Spinal cord (tissue), 9 donors: ENCODE measurements at regions not wholly inside any gene's neighbourhood (a gene's known extent, or its start where the extent isn't known, plus 50 kb on each side); places are given as distances from the start of the nearest gene placed in this dataset.
"Not testable (repeated sequence)": the region's sequence is repeated elsewhere in the genome, so short reads cannot be mapped to it uniquely, and the experiment has no call there.

Source experiments
- DNase-seq, 6 donors: peaks; one replicate each; pipeline versions ENCODE4 v3.0.0 to v3.0.0-alpha.2; 2013 to 2015; ENCODE audit warnings: low spot score in 6 of 6, low read depth in 4 of 6
- H3K27ac ChIP-seq: one replicate; pipeline ENCODE4 v1.5.1; 2013; ENCODE audit warnings: low read depth, low read length, control low read depth
- H3K27me3 ChIP-seq: one replicate; pipeline ENCODE4 v1.6.1; 2013; ENCODE audit warnings: low read length; ENCODE audit not compliant: control insufficient read depth, insufficient read depth
- H3K36me3 ChIP-seq: one replicate; pipeline ENCODE4 v1.6.1; 2013; ENCODE audit warnings: low read length; ENCODE audit not compliant: control insufficient read depth, insufficient read depth
- H3K4me1 ChIP-seq: one replicate; pipeline ENCODE4 v1.6.1; 2013; ENCODE audit warnings: low read length; ENCODE audit not compliant: control insufficient read depth, insufficient read depth
- H3K4me3 ChIP-seq: one replicate; pipeline ENCODE4 v1.5.1; 2013; ENCODE audit warnings: low read depth, low read length, control low read depth
- H3K9me3 ChIP-seq: one replicate; pipeline ENCODE4 v1.6.1; 2013; ENCODE audit warnings: low read length; ENCODE audit not compliant: control insufficient read depth, insufficient read depth
- WGBS: methylation state at CpG from one replicate; pipeline ENCODE4 v1.1.5; 2013; ENCODE audit warnings: missing lambda C conversion rate; ENCODE audit not compliant: insufficient coverage; 5-methylcytosine and 5-hydroxymethylcytosine counted together
- donor health status: healthy.

DNA sequence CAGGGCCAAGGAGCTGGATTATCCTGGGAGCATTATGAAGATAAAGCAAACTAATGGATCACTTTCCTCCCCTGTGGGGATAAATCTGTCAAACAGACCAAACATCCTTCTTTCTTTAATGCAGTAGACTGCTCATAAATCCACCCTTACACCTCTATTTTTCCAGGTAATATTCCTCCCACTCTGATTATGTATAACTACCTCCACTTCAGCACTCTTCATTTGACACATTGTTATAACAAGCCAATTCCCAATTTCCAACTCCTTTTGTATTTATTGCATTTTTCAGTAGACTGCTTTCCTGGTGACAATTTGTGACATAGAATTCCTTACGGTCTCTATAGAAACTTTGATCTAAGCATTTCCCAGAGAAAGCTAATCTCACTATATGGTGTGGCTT lies 115.0 kb upstream of the PRKG2 start:
- Histone ChIP-seq H3K4me1 (no peaks in the 10 kb centered on the region), H3K9me3 (no peaks in the 10 kb centered on the region), H3K36me3 (no peaks in the 10 kb centered on the region), H3K4me3 (no peak overlapping the region), H3K27ac (no peak overlapping the region), H3K27me3 (no peaks in the 10 kb centered on the region)
- WGBS = no CpG with 5 or more reads among the region's 1 CpG
- no peak for DNase-seq

DNA sequence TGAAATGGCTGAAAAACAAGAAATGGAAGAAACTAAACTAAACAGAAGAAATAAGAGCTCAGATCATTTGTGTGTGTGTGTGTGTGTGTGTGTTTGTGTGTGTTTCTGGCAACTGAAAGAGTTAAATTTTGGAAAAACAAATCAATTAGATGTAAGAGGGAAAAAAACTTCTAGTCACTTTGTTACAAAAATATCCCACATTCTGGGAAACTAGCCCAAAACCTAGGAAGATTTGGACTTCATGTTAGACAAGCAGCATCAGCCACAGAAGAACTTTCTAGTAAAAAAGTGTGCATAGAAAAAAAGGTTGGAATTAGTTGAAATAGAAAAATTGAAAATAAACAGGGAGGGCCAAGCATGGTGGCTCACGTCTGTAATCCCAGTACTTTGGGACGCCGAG lies 111.6 kb upstream of the PRKG2 start:
- H3K4me1 ChIP-seq = no peaks in the 10 kb centered on the region
- no peaks in the 10 kb centered on the region for H3K27me3 ChIP-seq
- no peak for DNase-seq
- no peaks in the 10 kb centered on the region for H3K9me3 ChIP-seq
- H3K27ac ChIP-seq = no peak overlapping the region
- H3K36me3 ChIP-seq = no peaks in the 10 kb centered on the region
- H3K4me3 ChIP-seq = no peak overlapping the region
- WGBS = 100% methylated on average over 1 of the region's 3 CpGs

DNA sequence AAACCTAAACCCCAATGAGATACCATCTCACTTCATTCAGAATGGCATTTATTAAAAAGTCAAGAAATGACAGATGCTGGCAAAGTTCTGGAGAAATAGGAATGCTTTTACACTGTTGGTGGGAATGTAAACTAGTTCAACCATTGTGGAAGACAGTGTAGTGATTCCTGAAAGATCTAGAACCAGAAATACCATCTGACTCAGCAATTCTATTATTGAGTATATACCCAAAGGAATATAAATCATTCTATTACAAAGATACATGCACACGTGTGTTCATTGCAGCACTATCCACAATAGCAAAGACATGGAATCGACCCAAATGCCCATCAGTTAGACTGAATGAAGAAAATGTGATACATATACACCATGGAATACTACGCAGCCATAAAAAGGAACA lies 109.6 kb upstream of the PRKG2 start:
- H3K9me3 ChIP-seq, H3K36me3 ChIP-seq, H3K4me1 ChIP-seq, H3K27ac ChIP-seq, H3K4me3 ChIP-seq, DNase-seq, H3K27me3 ChIP-seq: not testable (repeated sequence)
- WGBS = no CpG with 5 or more reads among the region's 3 CpGs

DNA sequence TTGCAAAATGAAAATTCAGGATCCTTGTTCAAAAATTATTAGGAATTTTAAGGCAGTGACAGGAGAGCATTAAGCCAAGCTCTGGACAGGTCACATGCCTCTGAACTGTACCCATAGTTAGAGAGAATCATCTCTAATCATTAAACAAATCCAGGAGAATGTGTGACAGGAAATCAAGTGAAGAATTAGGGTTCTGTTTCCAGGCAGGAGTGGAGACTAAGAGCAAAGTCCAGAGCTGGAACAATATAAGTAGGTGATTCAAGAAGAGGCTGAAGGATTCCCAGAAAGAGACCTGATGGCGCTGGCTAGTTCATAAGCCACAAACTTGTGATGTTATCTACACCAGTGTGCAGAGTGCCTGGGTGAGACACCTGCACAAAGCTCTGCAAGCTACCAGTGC lies 104.6 kb upstream of the PRKG2 start:
- H3K9me3 ChIP-seq = no peaks in the 10 kb centered on the region
- H3K4me1 ChIP-seq = no peaks in the 10 kb centered on the region
- WGBS = 100% methylated on average over 1 of the region's 1 CpG

DNA sequence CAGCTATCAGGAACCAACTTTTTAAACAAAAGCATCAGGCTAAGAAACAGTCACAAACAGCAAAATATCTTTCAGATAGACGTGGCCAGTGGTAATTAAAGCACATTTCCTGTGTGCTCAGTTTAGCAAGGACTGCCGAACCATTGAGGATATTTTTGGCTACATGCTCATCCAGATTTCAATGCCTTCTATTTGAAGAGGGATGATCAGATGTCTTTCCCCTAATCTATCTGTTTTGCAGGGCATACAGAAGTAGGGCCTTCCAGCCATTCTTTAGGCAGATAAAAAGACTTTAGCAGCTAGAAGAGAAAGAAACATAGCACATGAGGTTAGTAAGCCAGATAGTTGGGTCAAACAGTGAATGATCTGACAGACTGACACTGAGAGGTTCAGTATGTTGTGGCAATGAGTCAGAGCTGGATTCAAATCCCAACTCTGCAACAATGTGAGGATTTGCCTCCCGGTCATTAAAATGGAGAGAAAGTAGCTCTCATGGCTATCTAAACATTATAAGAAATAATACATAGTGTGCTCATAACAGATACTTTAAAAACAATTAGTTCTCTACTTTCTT lies 100.0 kb upstream of the PRKG2 start:
- no peak for DNase-seq
- Histone ChIP-seq H3K36me3 (no peaks in the 10 kb centered on the region), H3K4me1 (no peaks in the 10 kb centered on the region), H3K27ac (no peak overlapping the region), H3K27me3 (no peaks in the 10 kb centered on the region), H3K9me3 (no peaks in the 10 kb centered on the region), H3K4me3 (no peak overlapping the region)
- 40% methylated on average over 1 of the region's 3 CpGs for WGBS

More for the DNA sequence above, 104.6 kb upstream of the PRKG2 start:
- no peak for DNase-seq
- Histone ChIP-seq H3K27me3 (no peaks in the 10 kb centered on the region), H3K4me3 (no peak overlapping the region), H3K36me3 (no peaks in the 10 kb centered on the region), H3K27ac (no peak overlapping the region)

DNA sequence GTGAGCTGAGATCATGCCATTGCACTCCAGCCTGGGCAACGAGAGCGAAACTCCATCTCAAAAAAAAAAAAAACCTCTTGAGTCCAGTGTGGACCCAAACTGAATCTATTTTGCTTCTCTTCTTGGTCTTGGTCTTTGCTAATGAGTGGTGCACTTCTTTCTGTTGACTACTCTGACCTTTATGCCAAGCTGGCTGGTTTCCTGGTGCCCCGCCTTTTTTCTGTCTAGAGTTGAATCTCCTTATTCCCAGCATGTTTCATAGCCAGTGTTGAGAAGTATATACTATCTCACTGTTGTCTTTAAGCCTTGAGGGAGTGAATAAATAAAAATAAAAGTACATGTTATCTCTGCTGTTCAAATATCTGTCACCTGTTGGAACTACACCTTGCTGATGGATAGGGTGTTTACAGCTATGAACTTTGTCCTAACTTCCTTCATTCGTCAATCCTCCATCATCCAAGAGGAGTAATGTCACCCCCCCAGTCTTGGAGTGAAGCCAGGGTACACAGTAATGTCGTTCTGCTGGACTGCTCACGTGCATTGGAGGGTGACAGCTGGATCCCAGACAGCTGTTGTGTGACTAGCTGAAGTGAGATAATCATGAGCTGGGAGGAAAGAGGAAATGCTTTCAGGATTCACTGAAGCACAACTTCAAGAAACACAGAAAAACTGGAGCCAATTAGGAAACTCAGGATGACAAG lies 99.3 kb upstream of the PRKG2 start:
- H3K9me3 ChIP-seq = no peaks in the 10 kb centered on the region
- H3K4me1 ChIP-seq = no peaks in the 10 kb centered on the region
- no peaks in the 10 kb centered on the region for H3K27me3 ChIP-seq
- H3K36me3 ChIP-seq = no peaks in the 10 kb centered on the region
- H3K4me3 ChIP-seq = no peak overlapping the region
- no CpG with 5 or more reads among the region's 6 CpGs for whole genome bisulfite sequencing
- no peak overlapping the region for H3K27ac ChIP-seq
- peak in 2 of 6 donors; percentile 14 for DNase-seq

DNA sequence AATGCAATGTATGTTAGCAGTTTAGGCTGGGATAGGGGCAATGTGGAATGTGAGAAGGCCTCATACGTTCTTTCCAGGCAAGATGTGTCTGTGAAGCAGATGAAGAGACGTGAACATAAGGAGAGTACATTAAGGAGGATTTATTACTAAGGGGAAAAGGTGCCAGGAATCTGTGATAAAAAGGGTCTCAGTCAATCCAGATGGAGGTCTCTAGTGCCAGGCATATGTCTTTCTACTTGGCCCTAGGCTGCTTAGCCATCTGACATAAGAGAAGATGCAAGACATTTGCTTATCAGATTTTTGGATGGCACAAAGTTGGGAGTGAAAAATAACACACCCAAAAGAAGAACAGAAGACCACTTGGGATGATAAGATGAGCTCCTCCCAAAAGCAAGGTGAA lies 93.0 kb upstream of the PRKG2 start:
- Histone ChIP-seq H3K27me3 (no peaks in the 10 kb centered on the region), H3K36me3 (no peaks in the 10 kb centered on the region), H3K4me1 (no peaks in the 10 kb centered on the region), H3K9me3 (no peaks in the 10 kb centered on the region), H3K4me3 (no peak overlapping the region), H3K27ac (no peak overlapping the region)
- peak in 1 of 6 donors; percentile 89 for DNase-seq
- 76% methylated on average over 2 of the region's 2 CpGs for WGBS

DNA sequence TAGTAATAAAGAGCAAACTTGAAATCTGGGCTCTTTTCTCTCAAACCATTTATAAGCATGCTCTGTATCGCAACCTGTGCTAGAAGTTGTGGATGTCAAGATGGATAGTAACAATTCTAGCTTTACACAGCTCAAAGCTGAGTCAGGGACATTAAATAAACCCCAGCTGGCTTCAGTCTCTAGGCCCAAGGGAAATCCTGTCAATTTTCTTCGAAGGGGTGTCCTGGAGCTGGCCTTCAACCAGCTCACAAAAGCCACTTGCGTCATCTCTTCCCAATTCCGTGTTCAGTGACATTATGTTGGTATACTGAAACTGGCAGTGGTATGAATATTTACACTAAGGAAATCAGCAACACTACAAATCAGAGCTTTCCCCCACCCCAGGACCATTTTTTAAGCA lies 89.8 kb upstream of the PRKG2 start:
- DNase-seq = no peak
- no CpG with 5 or more reads among the region's 4 CpGs for WGBS

DNA sequence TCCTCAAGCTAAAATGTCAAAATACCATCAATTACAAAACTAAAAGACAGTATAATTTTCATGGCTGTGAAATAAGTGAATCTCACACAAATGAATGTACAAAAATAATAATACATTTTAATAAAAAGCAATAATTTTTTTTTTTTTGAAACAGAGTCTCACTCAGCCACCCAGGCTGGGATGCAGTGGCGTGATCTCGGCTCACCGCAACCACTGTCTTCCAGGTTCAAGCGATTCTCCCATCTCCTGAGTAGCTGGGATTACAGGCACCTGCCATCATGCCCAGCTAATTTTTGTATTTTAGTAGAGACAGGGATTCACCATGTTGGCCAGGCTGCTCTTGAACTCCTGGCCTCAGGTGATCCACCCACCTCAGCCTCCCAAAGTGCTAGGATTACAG lies 85.3 kb upstream of the PRKG2 start:
- not testable (repeated sequence) for H3K27ac ChIP-seq, H3K36me3 ChIP-seq, DNase-seq, H3K27me3 ChIP-seq, H3K4me1 ChIP-seq, H3K4me3 ChIP-seq, H3K9me3 ChIP-seq
- no CpG with 5 or more reads among the region's 4 CpGs for WGBS

More for the DNA sequence above, 89.8 kb upstream of the PRKG2 start:
- Histone ChIP-seq H3K27ac (no peak overlapping the region), H3K4me1 (no peaks in the 10 kb centered on the region), H3K4me3 (no peak overlapping the region), H3K27me3 (no peaks in the 10 kb centered on the region), H3K9me3 (no peaks in the 10 kb centered on the region), H3K36me3 (no peaks in the 10 kb centered on the region)

DNA sequence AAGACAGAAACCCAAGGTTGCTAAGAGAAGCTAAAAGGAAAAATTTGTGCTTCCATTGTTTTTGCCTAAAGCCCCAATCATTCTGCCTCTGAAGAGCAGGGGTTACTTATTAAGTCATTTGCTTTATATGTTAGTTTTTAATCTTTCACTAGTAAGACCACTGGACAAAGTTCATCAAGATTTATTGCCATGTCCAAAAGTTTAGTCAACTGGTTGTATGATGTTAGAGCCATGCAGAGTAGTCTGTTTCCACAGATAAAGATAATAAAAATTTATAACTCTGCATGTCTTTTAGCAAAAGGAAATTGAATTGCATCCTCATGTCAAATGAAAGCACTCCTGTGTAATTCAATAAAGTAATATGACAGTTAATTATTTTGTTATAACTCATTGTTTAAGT lies 75.8 kb upstream of the PRKG2 start:
- no peaks in the 10 kb centered on the region for H3K36me3 ChIP-seq
- H3K27ac ChIP-seq = no peak overlapping the region
- H3K9me3 ChIP-seq = no peaks in the 10 kb centered on the region
- no peaks in the 10 kb centered on the region for H3K27me3 ChIP-seq
- H3K4me3 ChIP-seq = no peak overlapping the region
- no peaks in the 10 kb centered on the region for H3K4me1 ChIP-seq
- no peak for DNase-seq
